IMR-90 (cell line): ENCODE measurements at regions not wholly inside any gene's neighbourhood (a gene's known extent, or its start where the extent isn't known, plus 50 kb on each side); places are given as distances from the start of the nearest gene placed in this dataset.
A peak's percentile ranks its signal among the peaks of the same experiment; 100 is the strongest.

ENCODE experiments used
- ATAC-seq: fragments of 200-7000 bp; cut with Tn5 transposase; 2 replicates; pipeline ENCODE4 v1.9.1; 2020; ENCODE audit warnings: low read depth, mild to moderate bottlenecking, moderate library complexity
- BruUV-seq: library from RNA; stranded (reverse); fragments of 400-500 nt; replicated peaks from 2 replicates; lab custom pipeline; 2021; lab: Mats Ljungman, UMichigan
- CTCF ChIA-PET: fragments of 300-600 bp; formaldehyde crosslinking; extraction: SDS; loops from one replicate; lab custom pipeline; 2021; ENCODE audit warnings: antibody characterized with exemption; lab: Yijun Ruan, JAX
- POLR2A ChIA-PET: fragments of 300-600 bp; sonication (Branson Sonifier 250); formaldehyde crosslinking; loops from one replicate; lab custom pipeline; 2022; ENCODE audit warnings: antibody characterized with exemption; ENCODE audit not compliant: unreplicated experiment; lab: Charles Lee
- DNase-seq: peaks from one replicate; pipeline ENCODE4 v3.0.0; 2013
- H2AFZ ChIP-seq: replicated peaks from 2 replicates; pipeline ENCODE3; 2013; ENCODE audit warnings: low read length, mild to moderate bottlenecking; ENCODE audit not compliant: poor library complexity
- H2AK5ac ChIP-seq: 2 replicates; pipeline ENCODE4 v1.6.1; 2013; ENCODE audit warnings: low read depth, low read length, inconsistent platforms
- H2AK9ac ChIP-seq: replicated peaks from 2 replicates; pipeline ENCODE3; 2013; ENCODE audit warnings: mild to moderate bottlenecking, low read depth, low read length, moderate library complexity; ENCODE audit not compliant: poor library complexity
- H2BK120ac ChIP-seq: 2 replicates; pipeline ENCODE4 v1.6.1; 2013; ENCODE audit warnings: low read depth, low read length, inconsistent platforms
- H2BK15ac ChIP-seq: 3 replicates; pipeline ENCODE4 v1.6.1; 2013; ENCODE audit warnings: low read depth, low read length, inconsistent platforms
- H2BK20ac ChIP-seq: 2 replicates; pipeline ENCODE4 v1.6.1; 2013; ENCODE audit warnings: low read depth, mild to moderate bottlenecking, inconsistent platforms, low read length, moderate library complexity
- H2BK5ac ChIP-seq: 2 replicates; pipeline ENCODE4 v1.6.1; 2013; ENCODE audit warnings: mild to moderate bottlenecking, low read depth, low read length, inconsistent platforms; ENCODE audit not compliant: poor library complexity, severe bottlenecking
- H3K14ac ChIP-seq: replicated peaks from 2 replicates; pipeline ENCODE4 v1.6.1; 2013; ENCODE audit warnings: low read depth, low read length, inconsistent platforms
- H3K18ac ChIP-seq: 2 replicates; pipeline ENCODE4 v1.6.1; 2013; ENCODE audit warnings: low read depth, low read length, control low read depth
- H3K23ac ChIP-seq: 2 replicates; pipeline ENCODE4 v1.6.1; 2013; ENCODE audit warnings: low read depth, low read length, inconsistent platforms
- H3K27ac ChIP-seq: 2 replicates; pipeline ENCODE4 v1.5.1; 2013; ENCODE audit warnings: mild to moderate bottlenecking, control low read depth, low read length; ENCODE audit not compliant: insufficient read depth
- H3K27me3 ChIP-seq: 2 replicates; pipeline ENCODE4 v1.6.1; 2013; ENCODE audit warnings: low read length; ENCODE audit not compliant: control insufficient read depth, insufficient read depth
- H3K36me3 ChIP-seq: 2 replicates; pipeline ENCODE4 v1.6.1; 2013; ENCODE audit warnings: low read length, mixed read lengths; ENCODE audit not compliant: control insufficient read depth, insufficient read depth
- H3K4ac ChIP-seq: 2 replicates; pipeline ENCODE4 v1.6.1; 2013; ENCODE audit warnings: low read depth, low read length, inconsistent platforms
- H3K4me1 ChIP-seq: 2 replicates; pipeline ENCODE4 v1.6.1; 2013; ENCODE audit warnings: low read length, mixed read lengths; ENCODE audit not compliant: control insufficient read depth, insufficient read depth
- H3K4me2 ChIP-seq: 2 replicates; pipeline ENCODE4 v1.6.1; 2013; ENCODE audit warnings: low read depth, mild to moderate bottlenecking, control low read depth, low read length, moderate library complexity
- H3K4me3 ChIP-seq: 2 replicates; pipeline ENCODE4 v1.5.1; 2013; ENCODE audit warnings: low read depth, mild to moderate bottlenecking, control low read depth, low read length, moderate library complexity; ENCODE audit not compliant: insufficient read depth
- H3K56ac ChIP-seq: 2 replicates; pipeline ENCODE4 v1.6.1; 2013; ENCODE audit warnings: low read length, inconsistent platforms; ENCODE audit not compliant: insufficient read depth; ENCODE audit errors: extremely low read depth
- H3K79me1 ChIP-seq, 2 experiments: 2 replicates each; pipeline ENCODE4 v1.6.1; 2013; ENCODE audit warnings: low read length in 2 of 2, inconsistent platforms in 1 of 2, low read depth in 1 of 2
- H3K9ac ChIP-seq: 2 replicates; pipeline ENCODE4 v1.6.1; 2013; ENCODE audit warnings: low read depth, low read length, control low read depth
- H3K9me1 ChIP-seq: 2 replicates; pipeline ENCODE4 v1.6.1; 2013; ENCODE audit warnings: low read length, inconsistent platforms; ENCODE audit not compliant: insufficient read depth
- H3K9me3 ChIP-seq: 2 replicates; pipeline ENCODE4 v1.6.1; 2013; ENCODE audit warnings: low read length; ENCODE audit not compliant: control insufficient read depth, insufficient read depth
- H4K20me1 ChIP-seq: 2 replicates; pipeline ENCODE4 v1.6.1; 2013; ENCODE audit warnings: low read length, inconsistent platforms; ENCODE audit not compliant: insufficient read depth
- H4K5ac ChIP-seq: 2 replicates; pipeline ENCODE4 v1.6.1; 2013; ENCODE audit warnings: mild to moderate bottlenecking, low read depth, low read length, control low read depth
- H4K8ac ChIP-seq, 2 experiments: 2 replicates each; pipeline ENCODE4 v1.6.1; 2013; ENCODE audit warnings: low read depth in 2 of 2, low read length in 2 of 2, control low read depth in 1 of 2, inconsistent platforms in 1 of 2
- H4K91ac ChIP-seq: 2 replicates; pipeline ENCODE4 v1.6.1; 2013; ENCODE audit warnings: low read depth, low read length, inconsistent platforms; ENCODE audit not compliant: insufficient read depth
- CEBPB ChIP-seq: IDR thresholded peaks from 2 replicates; pipeline ENCODE4 v1.6.1; 2012; ENCODE audit warnings: low read depth, low read length, improper control_type of control experiment
- CHD1 ChIP-seq: IDR thresholded peaks from 2 replicates; pipeline ENCODE4 v1.6.1; 2012; ENCODE audit warnings: low read depth, low read length, improper control_type of control experiment
- CTCF ChIP-seq: conservative IDR thresholded peaks from 2 replicates; pipeline ENCODE4 v1.5.1; 2012; ENCODE audit warnings: mild to moderate bottlenecking, low read depth, low read length, improper control_type of control experiment
- ELK1 ChIP-seq: fragments of 150-350 bp; IDR thresholded peaks from 2 replicates; pipeline ENCODE4 v1.6.1; 2016; ENCODE audit warnings: low read depth, mild to moderate bottlenecking, low read length, moderate library complexity, borderline replicate concordance
- MAFK ChIP-seq: IDR thresholded peaks from 2 replicates; pipeline ENCODE4 v1.6.1; 2012; ENCODE audit warnings: low read depth, low read length, improper control_type of control experiment
- MXI1 ChIP-seq: IDR thresholded peaks from 2 replicates; pipeline ENCODE4 v1.6.1; 2012; ENCODE audit warnings: low read depth, mild to moderate bottlenecking, low read length, moderate library complexity, borderline replicate concordance
- POLR2A ChIP-seq: IDR thresholded peaks from 2 replicates; pipeline ENCODE4 v1.6.1; 2012; ENCODE audit warnings: mild to moderate bottlenecking, low read depth, low read length
- RCOR1 ChIP-seq: IDR thresholded peaks from 2 replicates; pipeline ENCODE4 v1.6.1; 2012; ENCODE audit warnings: mild to moderate bottlenecking, low read length, improper control_type of control experiment; ENCODE audit not compliant: insufficient replicate concordance
- RFX5 ChIP-seq: IDR thresholded peaks from 2 replicates; pipeline ENCODE4 v1.8.0; 2012; ENCODE audit warnings: low read depth, mild to moderate bottlenecking, low read length, moderate library complexity
- SMC3 ChIP-seq: fragments of 150-350 bp; IDR thresholded peaks from 2 replicates; pipeline ENCODE4 v1.6.1; 2016; ENCODE audit warnings: low read depth, mild to moderate bottlenecking, antibody characterized with exemption, low read length, moderate library complexity
- USF2 ChIP-seq: fragments of 150-350 bp; IDR thresholded peaks from 2 replicates; pipeline ENCODE4 v1.6.1; 2017; ENCODE audit warnings: mild to moderate bottlenecking, antibody characterized with exemption, low read length, low read depth
- WGBS, 2 experiments: methylation state at CpG; one replicate each; pipeline versions ENCODE4 v1.1.5 to v1.1.7; 2013; ENCODE audit warnings: missing lambda C conversion rate in 2 of 2; ENCODE audit not compliant: insufficient read length in 1 of 2; ENCODE audit errors: extremely low coverage in 2 of 2; 5-methylcytosine and 5-hydroxymethylcytosine counted together
- dilution Hi-C: fragments of 300-500 bp; cut with HindIII; formaldehyde crosslinking; loops from one replicate; pipeline ENCODE4 v1.14.3; 2018; ENCODE audit warnings: low sequenced_read_pairs; ENCODE audit not compliant: unreplicated experiment
- in situ Hi-C: fragments of 300-500 bp; cut with MboI; formaldehyde crosslinking; loops from 3 replicates; pipeline ENCODE4 v1.14.3; 2019; ENCODE audit warnings: low sequenced_read_pairs, inconsistent platforms, mixed read lengths
- intact Hi-C: fragments of 100-400 bp; cut with micrococcal nuclease; formaldehyde crosslinking; loops from 2 replicates; pipeline ENCODE4 v1.10.0; 2022

GRCh38 chr21:41647806-41648561 is 118.9 kb downstream of the RIPK4 start:
- Histone ChIP-seq H3K4me3 (no peak overlapping the region), H3K9me3 (no peaks in the 10 kb centered on the region), H2BK120ac (no peak overlapping the region), H4K20me1 (no peaks in the 10 kb centered on the region), H3K27ac (no peak overlapping the region), H4K5ac (no peak overlapping the region), H3K27me3 (no peaks in the 10 kb centered on the region), H2BK5ac (no peak overlapping the region), H2AK5ac (peak overlapping the region; percentile 70), H3K14ac (no peak overlapping the region), H4K8ac (no peak overlapping the region), H4K91ac (no peak overlapping the region), H3K36me3 (no peaks in the 10 kb centered on the region), H3K79me1 (no peaks in the 10 kb centered on the region), H3K9ac (no peak overlapping the region), H3K4me2 (no peak overlapping the region), H2AK9ac (no peak overlapping the region), H2AFZ (no peak overlapping the region), H2BK15ac (no peak overlapping the region), H3K18ac (no peak overlapping the region), H3K4ac (peak overlapping the region; percentile 20; the same call in 1 of the 2 replicates), H3K4me1 (peaks cover 3% of the 10 kb centered on the region; the same call in 1 of the 2 replicates), H3K23ac (no peak overlapping the region), H3K9me1 (peaks cover 8% of the 10 kb centered on the region), H3K56ac (no peak overlapping the region), H2BK20ac (0 out of 2 replicates have a peak overlapping the region, but pooled peaks have one; percentile 40)
- ATAC-seq (no peak), DNase-seq (no peak)
- BruUV-seq: no TSS peak
- intact Hi-C loops (no loop called here), in situ Hi-C loops (no loop called here), dilution Hi-C loops (no loop called here)
- TF ChIP-seq POLR2A (no peak), CEBPB (no peak), CHD1 (no peak), MXI1 (no peak), MAFK (no peak), RCOR1 (no peak), ELK1 (no peak), CTCF (no peak), SMC3 (no peak), RFX5 (no peak), USF2 (no peak)
- no CpG with 5 or more reads among the region's 9 CpGs for WGBS, 2 experiments
- ChIA-PET POLR2A (interaction anchor here (0.6 kb wide), 1 partner anchor 83 kb away, joined by 4 read pairs; no protein-coding TSS in a partner anchor), CTCF (no interaction called here)
